CD4-positive, alpha-beta T cell (primary cell): ENCODE measurements at regions not wholly inside any gene's neighbourhood (a gene's known extent, or its start where the extent isn't known, plus 50 kb on each side); places are given as distances from the start of the nearest gene placed in this dataset.

Source experiments
- ATAC-seq: fragments of 200-7000 bp; cut with Tn5 transposase; one replicate; pipeline ENCODE4 v1.10.0; 2022; ENCODE audit warnings: mild to moderate bottlenecking; ENCODE audit not compliant: poor library complexity
- CTCF ChIA-PET: fragments of 350-600 bp; sonication (Branson Sonifier 250); formaldehyde crosslinking; loops from one replicate; lab custom pipeline; 2021; ENCODE audit warnings: antibody characterized with exemption, inconsistent platforms; lab: Charles Lee
- POLR2A ChIA-PET: fragments of 350-600 bp; sonication (Branson Sonifier 250); formaldehyde crosslinking; loops from one replicate; lab custom pipeline; 2021; ENCODE audit warnings: antibody characterized with exemption, inconsistent platforms; lab: Charles Lee
- DNase-seq, 14 experiments: peaks; one replicate each; pipeline ENCODE4 v3.0.0-alpha.2; 2013 to 2020; ENCODE audit warnings: mixed read lengths in 2 of 14
- H3K27ac ChIP-seq, 2 donors: one replicate each; pipeline versions ENCODE4 v1.5.1 to v1.7.0; 2013; ENCODE audit warnings: low read length in 2 of 2, low read depth in 1 of 2, mild to moderate bottlenecking in 1 of 2
- H3K27me3 ChIP-seq, 2 experiments: 1 replicate in 1 of 2; 2 replicates in 1 of 2; pipeline versions ENCODE4 v1.6.1 to v1.7.0; 2013; ENCODE audit warnings: low read length in 2 of 2, control low read depth in 1 of 2, mild to moderate bottlenecking in 1 of 2, moderate library complexity in 1 of 2; ENCODE audit not compliant: insufficient read depth in 2 of 2, control insufficient read depth in 1 of 2
- H3K36me3 ChIP-seq: one replicate; pipeline ENCODE4 v1.6.1; 2013; ENCODE audit warnings: low read length, control low read depth; ENCODE audit not compliant: insufficient read depth
- H3K4me1 ChIP-seq: one replicate; pipeline ENCODE4 v1.6.1; 2013; ENCODE audit warnings: low read length, control low read depth; ENCODE audit not compliant: insufficient read depth
- H3K4me3 ChIP-seq: one replicate; pipeline ENCODE4 v1.5.1; 2013; ENCODE audit warnings: mild to moderate bottlenecking, low read length, moderate library complexity
- H3K9me3 ChIP-seq, 2 experiments: 1 replicate in 1 of 2; 2 replicates in 1 of 2; pipeline versions ENCODE4 v1.6.1 to v1.7.0; 2013; ENCODE audit warnings: low read length in 2 of 2, mild to moderate bottlenecking in 2 of 2, control low read depth in 1 of 2, moderate library complexity in 1 of 2; ENCODE audit not compliant: control insufficient read depth in 1 of 2, insufficient read depth in 1 of 2
- H3K27ac Mint-ChIP-seq: one replicate; pipeline ENCODE4 v1.8.0; 2020; ENCODE audit warnings: mixed read lengths
- H3K27me3 Mint-ChIP-seq: one replicate; pipeline ENCODE4 v1.8.0; 2021; ENCODE audit warnings: mixed read lengths
- H3K36me3 Mint-ChIP-seq: one replicate; pipeline ENCODE4 v1.8.0; 2021; ENCODE audit warnings: low read depth, mixed read lengths
- H3K4me1 Mint-ChIP-seq: one replicate; pipeline ENCODE4 v1.8.0; 2021; ENCODE audit warnings: low read depth, mixed read lengths
- H3K4me3 Mint-ChIP-seq: one replicate; pipeline ENCODE4 v1.8.0; 2020; ENCODE audit warnings: mild to moderate bottlenecking, mixed read lengths
- H3K9me3 Mint-ChIP-seq: one replicate; pipeline ENCODE4 v1.8.0; 2020; ENCODE audit warnings: mixed read lengths
- intact Hi-C, 2 experiments: fragments of 100-400 bp; cut with DNase I in 1 of 2; cut with micrococcal nuclease in 1 of 2; formaldehyde crosslinking; loops; one replicate each; pipeline versions ENCODE4 v1.15.1 to v1.9.0; 2023 to 2025; cut with DNase I, micrococcal nuclease
- TF ChIP-seq, protein P1 (sequence below): fragments of 200-600 bp; IDR thresholded peaks from one replicate; pipeline ENCODE4 v1.8.0; 2022; ENCODE audit warnings: antibody characterized with exemption, mild to moderate bottlenecking

- no peak overlapping the region for H3K27ac ChIP-seq
- Mint-ChIP-seq H3K4me3 (no peak overlapping the region), H3K27me3 (no peaks in the 10 kb centered on the region), H3K36me3 (no peaks in the 10 kb centered on the region), H3K4me1 (no peaks in the 10 kb centered on the region), H3K9me3 (no peaks in the 10 kb centered on the region), H3K27ac (no peak overlapping the region)
- DNase-seq = no peak
- no peaks in the 10 kb centered on the region for H3K36me3 ChIP-seq
- H3K27me3 ChIP-seq = no peaks in the 10 kb centered on the region
- no peak for ATAC-seq
- H3K9me3 ChIP-seq = no peaks in the 10 kb centered on the region
- H3K4me3 ChIP-seq = no peak overlapping the region
- CTCF ChIA-PET = no interaction called here
- H3K4me1 ChIP-seq = no peaks in the 10 kb centered on the region
- intact Hi-C loops = no loop called here
- POLR2A ChIA-PET = no interaction called here
- TF ChIP-seq, protein P1, sequence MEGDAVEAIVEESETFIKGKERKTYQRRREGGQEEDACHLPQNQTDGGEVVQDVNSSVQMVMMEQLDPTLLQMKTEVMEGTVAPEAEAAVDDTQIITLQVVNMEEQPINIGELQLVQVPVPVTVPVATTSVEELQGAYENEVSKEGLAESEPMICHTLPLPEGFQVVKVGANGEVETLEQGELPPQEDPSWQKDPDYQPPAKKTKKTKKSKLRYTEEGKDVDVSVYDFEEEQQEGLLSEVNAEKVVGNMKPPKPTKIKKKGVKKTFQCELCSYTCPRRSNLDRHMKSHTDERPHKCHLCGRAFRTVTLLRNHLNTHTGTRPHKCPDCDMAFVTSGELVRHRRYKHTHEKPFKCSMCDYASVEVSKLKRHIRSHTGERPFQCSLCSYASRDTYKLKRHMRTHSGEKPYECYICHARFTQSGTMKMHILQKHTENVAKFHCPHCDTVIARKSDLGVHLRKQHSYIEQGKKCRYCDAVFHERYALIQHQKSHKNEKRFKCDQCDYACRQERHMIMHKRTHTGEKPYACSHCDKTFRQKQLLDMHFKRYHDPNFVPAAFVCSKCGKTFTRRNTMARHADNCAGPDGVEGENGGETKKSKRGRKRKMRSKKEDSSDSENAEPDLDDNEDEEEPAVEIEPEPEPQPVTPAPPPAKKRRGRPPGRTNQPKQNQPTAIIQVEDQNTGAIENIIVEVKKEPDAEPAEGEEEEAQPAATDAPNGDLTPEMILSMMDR = no peak
Observed at GRCh38 chr2:216275890-216276289, 96.4 kb downstream of the MARCHF4 start.

DNA sequence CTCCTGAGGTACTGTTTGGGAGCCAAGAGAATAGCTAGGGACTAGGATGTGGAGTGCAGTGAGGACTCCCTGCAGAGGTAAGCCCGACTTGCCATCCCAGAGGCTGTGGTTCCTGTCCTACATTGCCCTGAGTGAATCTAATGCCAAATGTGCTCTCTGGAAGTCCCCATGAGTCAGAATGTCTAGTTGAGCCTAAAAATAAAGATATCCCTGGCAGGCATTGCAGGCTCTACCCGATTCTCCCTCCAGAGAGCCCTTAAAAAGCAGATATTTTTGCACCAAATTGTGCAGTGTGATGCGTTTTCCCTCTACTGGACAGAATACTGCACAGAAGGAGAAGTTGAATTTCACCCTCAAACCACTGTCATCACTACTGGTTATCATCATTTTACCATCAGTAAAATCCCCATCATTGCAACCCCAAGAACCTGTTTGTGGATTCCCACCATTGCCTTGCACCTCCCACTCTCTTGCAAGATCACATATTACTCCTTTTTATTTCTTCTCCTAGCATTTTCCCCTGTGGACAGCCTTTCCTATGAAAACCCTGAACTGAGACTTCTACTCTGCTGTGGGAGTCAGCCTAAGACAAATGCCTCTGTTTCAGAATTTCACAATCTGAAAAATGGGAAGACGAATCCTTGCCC, 98.0 kb downstream of the MARCHF4 start:
- H3K36me3 ChIP-seq = no peaks in the 10 kb centered on the region
- TF ChIP-seq, protein P1 = no peak
- no peaks in the 10 kb centered on the region for H3K9me3 ChIP-seq
- CTCF ChIA-PET = no interaction called here
- no peaks in the 10 kb centered on the region for H3K9me3 Mint-ChIP-seq
- intact Hi-C loops = no loop called here
- no peaks in the 10 kb centered on the region for H3K4me1 ChIP-seq
- H3K4me3 Mint-ChIP-seq = no peak overlapping the region
- POLR2A ChIA-PET = no interaction called here
- H3K27me3 Mint-ChIP-seq = no peaks in the 10 kb centered on the region
- no peaks in the 10 kb centered on the region for H3K36me3 Mint-ChIP-seq
- H3K27me3 ChIP-seq = no peaks in the 10 kb centered on the region
- no peak overlapping the region for H3K27ac Mint-ChIP-seq
- no peak for ATAC-seq
- no peak overlapping the region for H3K4me3 ChIP-seq
- no peaks in the 10 kb centered on the region for H3K4me1 Mint-ChIP-seq
- no peak overlapping the region for H3K27ac ChIP-seq
- DNase-seq = no peak

DNA sequence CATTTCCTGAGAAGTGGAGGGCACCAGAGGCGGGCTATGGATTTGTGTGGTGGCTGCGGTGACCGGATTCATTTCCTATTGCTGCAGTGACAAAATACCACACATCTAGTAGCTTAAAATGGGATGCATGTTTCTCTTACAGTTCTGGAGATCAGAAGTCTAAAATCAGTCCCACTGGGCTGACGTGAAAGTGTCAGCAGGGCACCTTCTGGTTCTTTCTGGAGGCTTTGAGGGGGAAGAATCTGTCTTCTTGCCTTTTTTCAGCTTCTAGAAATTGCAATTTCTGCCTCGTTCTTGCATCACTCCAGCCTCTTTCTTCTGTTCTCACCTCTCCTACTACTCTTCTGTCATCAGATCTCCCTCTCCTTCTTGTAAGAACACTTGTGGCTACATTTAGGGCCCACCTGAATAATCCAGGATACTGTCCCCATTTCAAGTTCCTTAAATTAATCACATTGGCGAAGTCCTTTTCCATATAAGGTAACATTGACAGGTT, 111.2 kb downstream of the MARCHF4 start:
- ATAC-seq (no peak), DNase-seq (no peak)
- CTCF ChIA-PET = no interaction called here
- no peaks in the 10 kb centered on the region for H3K9me3 Mint-ChIP-seq
- H3K4me1 ChIP-seq = no peaks in the 10 kb centered on the region
- POLR2A ChIA-PET = no interaction called here
- no peak overlapping the region for H3K27ac Mint-ChIP-seq
- no peak overlapping the region for H3K27ac ChIP-seq
- intact Hi-C loops = no loop called here
- TF ChIP-seq, protein P1 = no peak
- H3K27me3 ChIP-seq = no peaks in the 10 kb centered on the region
- H3K4me3 ChIP-seq = no peak overlapping the region
- H3K4me3 Mint-ChIP-seq = no peak overlapping the region
- no peaks in the 10 kb centered on the region for H3K9me3 ChIP-seq
- H3K36me3 ChIP-seq = no peaks in the 10 kb centered on the region
- no peaks in the 10 kb centered on the region for H3K36me3 Mint-ChIP-seq
- no peaks in the 10 kb centered on the region for H3K4me1 Mint-ChIP-seq
- no peaks in the 10 kb centered on the region for H3K27me3 Mint-ChIP-seq
